SIG-M5 treated with dmso at 0.1 percent for 504 hours (cell line): ENCODE measurements at regions not wholly inside any gene's neighbourhood (a gene's known extent, or its start where the extent isn't known, plus 50 kb on each side); places are given as distances from the start of the nearest gene placed in this dataset.

Experiments used
- DNase-seq: peaks from one replicate; lab custom pipeline; 2025; ENCODE audit not compliant: unreplicated experiment; lab: John Stamatoyannopoulos, UW

- DNase-seq, result no peak
These were observed 241.0 kb downstream of the QKI start for GRCh38 chr6:163655217-163656121.

- no peak for DNase-seq
These were observed 237.6 kb downstream of the QKI start for GRCh38 chr6:163651915-163652668.

- no peak for DNase-seq
These were observed 236.9 kb downstream of the QKI start for GRCh38 chr6:163651426-163651825.

DNA sequence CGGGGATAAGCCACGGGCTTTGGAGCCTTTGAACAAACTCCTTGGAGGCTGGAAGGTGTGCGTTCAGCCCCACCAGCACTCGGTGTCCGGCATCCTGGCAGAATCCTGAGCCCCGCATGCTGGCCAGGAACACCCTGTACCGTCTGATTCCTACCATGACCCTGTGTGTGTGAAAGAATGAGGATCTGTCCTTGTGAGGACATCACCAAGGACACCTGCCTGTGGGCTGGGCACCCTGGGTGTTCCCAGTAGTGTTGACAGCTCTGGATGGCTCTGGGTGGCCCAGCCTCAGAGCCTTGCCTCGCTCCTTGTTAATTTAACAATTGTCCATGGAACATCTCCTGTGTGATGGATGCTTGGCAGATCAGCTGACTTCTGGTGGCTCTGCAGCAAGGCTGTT is 234.3 kb downstream of the QKI start:
- DNase-seq, result no peak

DNA sequence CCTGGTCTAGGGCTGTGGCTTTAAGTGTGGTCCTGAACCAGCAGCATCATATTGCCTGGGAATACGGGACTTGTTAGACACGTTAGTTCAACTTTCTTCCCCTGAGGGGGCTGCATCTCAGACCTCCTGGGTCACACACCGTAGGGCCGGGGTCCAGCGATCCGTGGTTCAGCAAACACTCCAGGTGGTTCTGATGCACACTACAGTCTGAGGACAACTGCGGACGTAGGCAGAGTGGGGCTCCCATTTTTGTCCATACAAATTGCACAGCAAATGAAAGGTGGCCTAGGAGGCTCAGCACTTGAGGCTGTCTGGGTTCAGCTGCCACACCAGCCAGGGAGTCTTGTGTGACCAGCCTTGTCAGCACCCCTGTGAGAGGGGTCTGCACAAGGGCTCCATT is 233.1 kb downstream of the QKI start:
- DNase-seq, result no peak

GRCh38 chr6:163646866-163647265 is 232.3 kb downstream of the QKI start:
- no peak for DNase-seq

DNA sequence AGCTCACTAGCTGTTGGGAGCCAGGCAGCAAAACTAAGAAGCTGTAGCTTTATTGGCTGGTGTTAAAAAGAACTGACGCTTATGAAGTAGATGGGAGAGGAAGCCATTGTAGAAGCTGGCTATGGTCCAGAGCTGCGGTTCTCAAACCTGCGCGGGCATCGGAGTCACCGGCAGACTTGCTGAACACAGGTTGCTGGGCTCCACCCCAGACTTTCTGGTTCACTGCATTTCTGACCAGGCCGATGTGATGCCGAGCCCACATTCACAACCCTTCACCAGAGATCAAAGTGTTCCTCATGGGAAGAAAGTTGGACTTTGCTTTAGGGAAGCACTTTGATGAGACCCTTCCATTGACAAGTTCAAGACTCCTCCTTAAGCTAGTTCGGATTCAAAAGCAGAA is 231.6 kb downstream of the QKI start:
- no peak for DNase-seq

DNA sequence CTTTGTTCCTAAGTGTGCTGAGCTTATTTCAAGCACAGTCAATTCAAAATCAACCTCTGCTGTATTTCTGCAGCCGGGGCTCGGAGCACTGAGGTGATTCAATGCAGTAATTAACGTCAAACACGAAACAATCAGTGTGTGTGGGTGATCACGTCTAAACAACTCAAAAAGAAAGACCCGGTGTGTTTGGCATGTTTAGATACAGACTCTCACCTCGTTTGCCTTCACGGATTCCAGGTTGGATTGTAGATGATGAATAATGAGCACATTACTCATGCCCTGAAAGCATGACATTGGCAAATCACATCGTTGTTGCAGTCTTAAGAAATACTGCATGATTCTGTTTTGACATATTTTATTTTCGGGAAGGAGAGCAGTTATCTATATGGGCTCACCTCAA is 231.0 kb downstream of the QKI start:
- DNase-seq, result no peak

- DNase-seq, result no peak
These were observed 229.3 kb downstream of the QKI start for GRCh38 chr6:163643866-163644265.

- no peak for DNase-seq
These were observed 227.2 kb downstream of the QKI start for GRCh38 chr6:163641706-163642105.

GRCh38 chr6:163640641-163641040 is 226.1 kb downstream of the QKI start:
- no peak for DNase-seq

GRCh38 chr6:163637524-163637923 is 223.0 kb downstream of the QKI start:
- no peak for DNase-seq

GRCh38 chr6:163635731-163636364 is 221.3 kb downstream of the QKI start:
- no peak for DNase-seq

- no peak for DNase-seq
These were observed 220.8 kb downstream of the QKI start for GRCh38 chr6:163635315-163635714.

GRCh38 chr6:163634211-163635171 is 220.0 kb downstream of the QKI start:
- DNase-seq, result no peak

DNA sequence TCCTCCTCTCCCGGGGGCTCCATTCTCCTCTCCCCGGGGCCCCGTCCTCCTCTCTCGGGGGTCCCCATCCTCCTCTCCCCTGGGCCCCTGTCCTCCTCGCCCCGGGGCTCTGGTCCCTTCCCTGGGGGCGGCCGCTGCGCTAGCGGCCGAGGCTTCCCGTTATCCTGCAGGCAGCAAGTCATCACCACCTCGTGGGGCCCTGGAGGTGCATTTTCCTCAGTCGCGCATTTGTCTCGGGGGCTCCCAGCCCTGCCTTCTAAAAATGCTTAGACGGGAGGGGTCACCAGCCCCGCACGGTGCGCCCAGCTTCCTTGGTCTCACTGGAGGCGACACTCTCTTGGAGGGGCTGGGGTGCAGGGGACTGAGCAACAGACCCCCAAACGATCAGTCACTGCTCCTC is 216.5 kb downstream of the QKI start:
- DNase-seq, result no peak

DNA sequence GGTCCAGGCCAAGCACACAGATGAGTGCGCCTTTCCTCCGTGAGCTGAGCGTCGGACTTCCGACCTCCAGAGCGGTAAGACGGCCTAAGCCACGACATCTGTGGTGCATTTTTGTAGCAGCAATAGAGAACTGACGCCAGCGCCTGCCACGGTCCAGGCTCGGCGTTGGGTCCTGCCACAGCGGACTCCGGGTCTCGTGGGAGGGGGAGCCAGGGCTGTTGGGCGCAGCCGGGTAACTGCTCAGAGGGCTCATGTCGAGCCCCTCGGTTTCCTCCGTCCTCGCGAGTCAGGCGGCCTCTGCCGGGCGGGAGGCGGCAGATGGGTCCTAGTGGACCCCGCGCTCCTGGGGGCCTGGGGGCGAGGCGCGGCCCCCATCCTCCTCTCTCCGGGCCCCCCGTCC is 216.1 kb downstream of the QKI start:
- DNase-seq, result no peak

DNA sequence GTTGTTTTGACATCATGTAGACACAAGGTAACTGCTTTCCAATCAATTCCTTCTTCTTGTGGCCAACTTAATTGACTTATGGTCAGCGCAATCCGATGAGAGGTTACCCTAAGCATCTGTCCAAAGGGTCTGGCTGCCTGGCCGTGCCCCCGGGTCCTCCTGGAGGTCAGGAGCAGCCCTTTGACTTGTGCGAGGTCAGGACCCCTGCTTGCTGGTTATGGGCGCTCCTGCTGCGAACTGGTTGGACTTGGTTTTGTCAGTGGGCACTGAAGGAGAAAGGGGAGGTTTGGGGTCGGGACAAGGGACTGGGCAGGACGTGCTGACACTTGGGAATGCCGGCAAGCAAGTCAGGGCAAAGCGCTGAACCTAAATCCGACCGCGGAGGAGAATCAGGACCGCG is 215.6 kb downstream of the QKI start:
- DNase-seq, result no peak
